GM19438 (cell line): ENCODE measurements at regions not wholly inside any gene's neighbourhood (a gene's known extent, or its start where the extent isn't known, plus 50 kb on each side); places are given as distances from the start of the nearest gene placed in this dataset.
"Not testable (repeated sequence)": the region's sequence is repeated elsewhere in the genome, so short reads cannot be mapped to it uniquely, and the experiment has no call there.

Experiments
- ATAC-seq: cut with Tn5 transposase; IDR thresholded peaks from one replicate; pipeline ENCODE4 v1.9.1; 2021; ENCODE audit warnings: low read depth; ENCODE audit not compliant: unreplicated experiment

- no peak for ATAC-seq
Measured at GRCh38 chr10:106111246-106111645, 1053.3 kb downstream of the SORCS1 start.

GRCh38 chr10:106107706-106108105 lies 1056.8 kb downstream of the SORCS1 start:
- ATAC-seq = no peak

- ATAC-seq = no peak
Measured at GRCh38 chr10:106106114-106106513, 1058.4 kb downstream of the SORCS1 start.

- ATAC-seq = no peak
Measured at GRCh38 chr10:106089855-106090254, 1074.7 kb downstream of the SORCS1 start.

DNA sequence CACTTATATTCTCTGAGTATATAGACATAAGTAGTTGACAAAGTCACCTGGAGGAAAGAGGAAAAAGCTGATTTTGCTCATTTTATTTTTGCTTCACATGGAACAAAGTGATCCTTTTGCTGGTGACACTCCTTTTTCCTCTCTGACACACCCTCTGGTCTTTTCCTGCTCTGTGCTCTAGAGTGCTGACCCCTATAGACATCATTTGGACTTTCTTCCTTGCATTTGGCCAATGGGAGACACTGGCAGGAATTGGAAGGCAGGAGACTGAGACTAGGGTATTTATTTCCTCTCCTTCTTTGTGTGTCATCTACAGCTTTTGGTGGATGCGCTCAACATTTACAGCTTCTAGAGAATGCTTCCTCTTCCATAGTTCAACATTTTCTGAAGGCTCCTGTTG lies 1078.1 kb downstream of the SORCS1 start:
- no peak for ATAC-seq

- no peak for ATAC-seq
Measured at GRCh38 chr10:106083572-106083971, 1080.9 kb downstream of the SORCS1 start.

DNA sequence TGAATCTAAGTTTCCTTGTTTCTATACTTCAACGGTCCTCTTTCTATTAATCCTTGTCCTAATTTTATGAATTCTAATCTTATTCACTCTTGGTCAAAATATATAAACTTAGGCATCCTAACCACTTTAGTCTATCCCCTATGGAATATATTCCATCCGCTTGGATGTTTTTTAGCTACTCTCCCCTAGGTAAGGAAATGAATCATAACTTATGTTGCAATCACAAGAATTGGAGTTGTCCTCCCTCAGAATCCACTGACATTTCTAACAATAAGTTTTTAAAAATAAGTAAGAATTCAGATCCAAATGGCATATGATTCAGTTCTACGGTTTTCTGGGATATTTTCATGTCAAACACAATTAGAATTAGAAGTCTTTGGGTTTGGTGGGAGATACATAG lies 1081.6 kb downstream of the SORCS1 start:
- no peak for ATAC-seq

DNA sequence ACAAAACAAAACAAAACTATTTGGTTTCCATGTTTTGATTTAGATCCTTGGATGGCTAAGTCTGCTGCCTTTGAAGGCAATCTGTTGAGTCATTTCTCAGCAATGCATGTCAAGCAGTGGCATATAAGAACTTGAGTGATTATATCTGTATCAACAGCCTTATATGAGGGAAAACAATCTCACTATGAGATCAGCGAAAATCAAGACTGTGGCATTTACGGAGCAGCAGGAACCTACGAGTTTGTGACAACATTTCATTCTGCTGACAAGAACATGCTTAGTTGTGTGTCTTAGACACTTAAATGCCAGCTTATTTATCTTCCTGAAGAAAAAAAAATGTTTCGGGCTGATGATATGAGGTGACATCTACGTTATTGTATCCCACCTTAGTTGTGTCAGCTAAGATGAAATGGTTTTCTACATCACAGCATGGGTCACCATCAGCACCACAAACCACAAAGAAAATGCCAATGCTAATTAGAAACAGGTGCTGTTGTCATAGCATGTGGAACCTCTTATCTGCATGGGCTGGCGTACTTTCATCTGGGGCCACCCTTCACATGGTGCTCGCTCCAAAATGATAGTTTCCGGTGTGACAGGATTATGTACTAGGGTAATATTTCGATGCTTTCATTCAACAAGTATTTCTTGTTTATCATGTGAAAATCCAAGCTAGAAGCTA lies 1085.5 kb downstream of the SORCS1 start:
- ATAC-seq = no peak

- ATAC-seq = no peak
Measured at GRCh38 chr10:106076496-106076895, 1088.0 kb downstream of the SORCS1 start.

DNA sequence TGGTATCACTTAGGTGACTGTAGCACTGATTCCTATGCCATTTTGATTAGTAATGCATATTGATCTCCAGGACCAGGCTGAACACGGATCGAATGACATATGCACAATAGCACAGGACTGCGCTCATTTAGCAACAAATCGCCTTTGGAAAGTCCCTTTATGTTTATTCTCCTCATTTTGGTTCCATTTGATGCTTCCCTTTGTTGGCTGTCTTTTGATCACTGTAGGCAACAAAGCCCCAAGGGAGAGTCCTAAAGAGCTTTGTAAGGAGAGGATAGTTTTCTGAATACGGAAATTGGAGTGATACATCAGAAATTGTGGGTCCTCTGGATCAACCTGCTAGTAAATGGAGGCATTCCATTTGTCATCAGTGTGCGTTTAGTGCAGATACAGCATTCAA lies 1111.4 kb downstream of the SORCS1 start:
- ATAC-seq = no peak

GRCh38 chr10:106044503-106044902 lies 1120.0 kb downstream of the SORCS1 start:
- no peak for ATAC-seq

- ATAC-seq = no peak
Measured at GRCh38 chr10:106043863-106044262, 1120.6 kb downstream of the SORCS1 start.

GRCh38 chr10:106038246-106038645 lies 1126.3 kb downstream of the SORCS1 start:
- no peak for ATAC-seq

DNA sequence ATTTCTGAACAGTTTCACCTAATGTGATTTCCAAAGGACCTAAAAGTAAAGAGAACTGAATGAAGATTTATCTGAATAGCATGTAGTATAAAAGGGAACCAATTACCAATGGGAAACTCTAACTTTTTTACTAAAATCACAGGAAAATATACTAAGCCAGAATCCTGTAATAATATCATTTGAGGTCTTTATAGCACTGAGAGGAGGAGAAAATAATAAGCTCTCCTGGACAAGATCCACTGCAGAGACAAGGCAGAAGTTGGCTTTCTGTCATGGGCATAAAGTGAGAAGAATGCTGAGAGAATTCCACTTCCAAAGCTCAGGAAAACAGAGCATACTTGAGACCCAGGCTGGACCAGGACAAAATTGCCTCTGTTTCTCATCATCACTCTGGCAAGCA lies 1131.4 kb downstream of the SORCS1 start:
- ATAC-seq = no peak

- no peak for ATAC-seq
Measured at GRCh38 chr10:106032450-106033002, 1132.0 kb downstream of the SORCS1 start.

GRCh38 chr10:106027240-106027639 lies 1137.3 kb downstream of the SORCS1 start:
- no peak for ATAC-seq

DNA sequence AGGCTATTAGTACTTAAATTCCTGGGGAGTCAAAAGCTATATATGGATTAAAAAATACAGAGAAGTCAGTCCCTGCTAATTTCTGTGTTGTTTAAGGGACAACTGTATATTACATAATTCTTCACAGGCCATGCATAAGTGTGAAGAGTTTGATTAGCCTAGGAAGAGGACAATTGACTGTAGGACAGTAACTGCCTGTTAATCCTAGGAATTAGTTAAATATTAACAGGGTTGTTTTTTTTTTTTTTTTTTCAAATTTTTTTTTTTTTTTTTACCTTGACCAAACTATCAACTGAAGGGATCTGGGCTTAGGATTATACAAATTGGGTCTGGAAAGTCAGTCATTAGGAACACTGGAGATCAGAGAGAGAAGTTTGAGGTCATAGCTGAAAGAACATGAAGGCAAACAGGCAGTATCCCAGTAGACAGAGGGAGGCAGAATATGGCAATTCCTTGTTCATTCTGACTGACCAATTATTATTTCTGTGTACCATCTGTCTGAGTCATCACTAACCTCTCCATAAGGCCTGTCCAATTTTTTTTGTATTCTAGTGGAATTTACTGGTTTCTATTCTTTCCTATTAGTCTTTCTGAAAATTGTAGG lies 1139.2 kb downstream of the SORCS1 start:
- no peak for ATAC-seq

- no peak for ATAC-seq
Measured at GRCh38 chr10:106023329-106023728, 1141.2 kb downstream of the SORCS1 start.

DNA sequence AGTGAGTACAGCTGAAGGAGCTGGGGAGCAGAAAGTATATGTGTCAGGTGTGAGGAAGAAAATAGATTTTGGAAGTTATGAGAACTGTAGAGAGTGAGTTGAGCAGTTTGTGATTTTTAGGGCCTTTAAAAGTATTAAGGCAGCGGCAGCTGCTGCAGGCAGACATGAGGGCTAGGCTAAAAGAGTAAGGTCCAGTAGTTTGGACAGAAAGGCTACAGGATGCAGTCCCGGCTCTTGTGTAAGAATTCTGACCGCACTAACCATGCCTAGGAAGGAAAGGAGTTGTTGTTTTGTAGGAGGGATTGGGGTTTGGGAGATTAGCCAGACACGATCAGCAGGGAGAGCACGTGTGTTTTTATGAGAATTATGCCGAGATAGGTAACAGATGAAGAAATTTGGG lies 1144.9 kb downstream of the SORCS1 start:
- not testable (repeated sequence) for ATAC-seq

GRCh38 chr10:106015369-106016199 lies 1148.9 kb downstream of the SORCS1 start:
- ATAC-seq = not testable (repeated sequence)

- ATAC-seq = no peak
Measured at GRCh38 chr10:106011250-106011649, 1153.3 kb downstream of the SORCS1 start.
